Kidney (tissue), 13 donors: ENCODE measurements at regions not wholly inside any gene's neighbourhood (a gene's known extent, or its start where the extent isn't known, plus 50 kb on each side); places are given as distances from the start of the nearest gene placed in this dataset.

ENCODE experiments used
- DNase-seq, 5 donors: peaks; one replicate each; pipeline ENCODE4 v3.0.0-alpha.2; 2013 to 2020
- FAIRE-seq: peaks from 2 replicates; lab custom pipeline; 2012; peaks lifted over from hg19 to GRCh38; lab: Jason Lieb, UNC
- H3K27ac ChIP-seq, 2 donors: one replicate each; pipeline ENCODE4 v1.7.0; 2013; ENCODE audit warnings: low read depth in 2 of 2, low read length in 2 of 2, inconsistent platforms in 1 of 2
- H3K27me3 ChIP-seq: one replicate; pipeline ENCODE4 v1.7.1; 2013; ENCODE audit warnings: low read length, inconsistent platforms; ENCODE audit not compliant: control insufficient read depth, insufficient read depth
- H3K36me3 ChIP-seq, 3 donors: one replicate each; pipeline versions ENCODE4 v1.7.0 to v1.7.1; 2013; ENCODE audit warnings: low read length in 3 of 3, control low read depth in 1 of 3, inconsistent platforms in 1 of 3; ENCODE audit not compliant: insufficient read depth in 3 of 3, control insufficient read depth in 2 of 3
- H3K4me1 ChIP-seq, 3 donors: one replicate each; pipeline versions ENCODE4 v1.7.0 to v1.7.1; 2013; ENCODE audit warnings: low read length in 3 of 3, inconsistent platforms in 1 of 3, low read depth in 1 of 3; ENCODE audit not compliant: control insufficient read depth in 2 of 3, insufficient read depth in 2 of 3
- H3K4me3 ChIP-seq, 3 donors: one replicate each; pipeline versions ENCODE4 v1.7.0 to v1.8.1; 2013; ENCODE audit warnings: low read length in 3 of 3, control low read depth in 1 of 3, inconsistent platforms in 1 of 3
- H3K9ac ChIP-seq, 3 donors: one replicate each; pipeline versions ENCODE4 v1.7.0 to v1.7.1; 2013; ENCODE audit warnings: low read length in 3 of 3, control low read depth in 1 of 3, inconsistent platforms in 1 of 3
- H3K9me3 ChIP-seq, 3 donors: one replicate each; pipeline versions ENCODE4 v1.7.0 to v1.7.1; 2013; ENCODE audit warnings: low read length in 3 of 3, control low read depth in 1 of 3, inconsistent platforms in 1 of 3; ENCODE audit not compliant: control insufficient read depth in 2 of 3, insufficient read depth in 1 of 3
- intact Hi-C: fragments of 100-400 bp; cut with DNase I; formaldehyde crosslinking; loops from one replicate; pipeline ENCODE4 v1.11.1; 2022
- TF ChIP-seq, protein P1 (sequence below): IDR thresholded peaks from 3 replicates; pipeline ENCODE4 v1.5.1; 2012; ENCODE audit warnings: mild to moderate bottlenecking, moderate library complexity, borderline replicate concordance; ENCODE audit not compliant: insufficient read depth; ENCODE audit errors: extremely low read depth
- donor health status: control.
- donor health status: control.
- donor health status: control.
- donor health status: control.
- donor health status: control.
- donor health status: DM: yes; HTN: yes; CAD: no.
- donor health status: Normal renal cell carcinoma (clear cell type).

DNA sequence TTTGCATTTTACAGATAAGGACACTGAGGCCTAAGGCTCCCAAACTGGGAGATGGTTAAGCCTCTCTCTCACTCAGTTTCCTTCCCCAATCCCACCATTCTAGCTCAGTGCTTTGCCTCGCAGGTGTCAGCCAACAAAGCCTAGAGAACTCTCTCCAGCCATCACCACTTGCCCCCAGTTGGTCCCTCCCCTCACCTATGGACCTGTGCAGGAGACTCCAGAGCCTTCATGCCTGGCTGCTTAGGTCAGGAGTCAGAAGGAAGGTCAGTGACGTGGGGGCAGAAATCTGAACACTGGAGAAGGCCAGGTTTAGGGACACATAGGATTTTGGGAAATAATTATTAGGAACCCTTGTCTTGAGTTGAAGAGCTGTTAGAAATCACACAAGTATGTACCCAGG lies 295.3 kb downstream of the PTPRU start:
- intact Hi-C loops: no loop called here
- H3K4me3 ChIP-seq: no peak overlapping the region
- TF ChIP-seq, protein P1, sequence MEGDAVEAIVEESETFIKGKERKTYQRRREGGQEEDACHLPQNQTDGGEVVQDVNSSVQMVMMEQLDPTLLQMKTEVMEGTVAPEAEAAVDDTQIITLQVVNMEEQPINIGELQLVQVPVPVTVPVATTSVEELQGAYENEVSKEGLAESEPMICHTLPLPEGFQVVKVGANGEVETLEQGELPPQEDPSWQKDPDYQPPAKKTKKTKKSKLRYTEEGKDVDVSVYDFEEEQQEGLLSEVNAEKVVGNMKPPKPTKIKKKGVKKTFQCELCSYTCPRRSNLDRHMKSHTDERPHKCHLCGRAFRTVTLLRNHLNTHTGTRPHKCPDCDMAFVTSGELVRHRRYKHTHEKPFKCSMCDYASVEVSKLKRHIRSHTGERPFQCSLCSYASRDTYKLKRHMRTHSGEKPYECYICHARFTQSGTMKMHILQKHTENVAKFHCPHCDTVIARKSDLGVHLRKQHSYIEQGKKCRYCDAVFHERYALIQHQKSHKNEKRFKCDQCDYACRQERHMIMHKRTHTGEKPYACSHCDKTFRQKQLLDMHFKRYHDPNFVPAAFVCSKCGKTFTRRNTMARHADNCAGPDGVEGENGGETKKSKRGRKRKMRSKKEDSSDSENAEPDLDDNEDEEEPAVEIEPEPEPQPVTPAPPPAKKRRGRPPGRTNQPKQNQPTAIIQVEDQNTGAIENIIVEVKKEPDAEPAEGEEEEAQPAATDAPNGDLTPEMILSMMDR: no peak

DNA sequence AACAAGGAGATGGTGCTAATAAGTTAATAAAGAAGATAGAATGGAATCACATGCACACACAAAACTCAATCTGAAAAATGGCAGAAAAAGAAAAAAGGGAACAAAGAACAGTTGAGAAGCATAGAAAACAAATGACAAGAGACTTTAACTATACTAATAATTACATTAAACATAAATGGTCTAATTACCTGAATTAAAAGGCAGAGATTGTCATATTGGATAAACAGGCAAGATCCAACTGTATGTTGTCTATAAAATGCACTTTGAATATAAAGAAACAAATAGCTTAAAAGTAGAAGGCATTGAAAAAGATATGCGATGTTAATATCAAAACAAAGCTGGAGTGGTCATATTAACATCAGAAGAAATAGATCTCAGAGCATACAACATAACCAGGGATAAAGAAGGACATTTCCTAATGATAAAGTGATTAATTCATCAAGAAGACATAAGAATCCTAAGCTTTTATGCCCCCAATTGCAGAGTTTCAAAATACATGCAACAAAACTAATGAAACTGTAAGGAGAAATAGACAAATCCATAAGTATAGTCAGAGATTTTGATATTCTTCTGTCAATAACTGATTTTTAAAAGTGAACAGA lies 293.5 kb downstream of the PTPRU start:
- Histone ChIP-seq H3K9ac (no peak overlapping the region), H3K4me3 (no peak overlapping the region), H3K27ac (no peak overlapping the region), H3K27me3 (no peaks in the 10 kb centered on the region), H3K9me3 (peaks cover 0 to 13% (median 5%) of the 10 kb centered on the region in 3 donors), H3K36me3 (no peaks in the 10 kb centered on the region), H3K4me1 (no peaks in the 10 kb centered on the region)
- intact Hi-C loops: no loop called here
- TF ChIP-seq, protein P1: no peak
- FAIRE-seq (no peak), DNase-seq (no peak)

More for the DNA sequence above, 295.3 kb downstream of the PTPRU start:
- H3K27me3 ChIP-seq: no peaks in the 10 kb centered on the region
- no peaks in the 10 kb centered on the region for H3K4me1 ChIP-seq
- peaks cover 0 to 13% (median 5%) of the 10 kb centered on the region in 3 donors for H3K9me3 ChIP-seq
- no peaks in the 10 kb centered on the region for H3K36me3 ChIP-seq
- FAIRE-seq (no peak), DNase-seq (peak in 2 of 5 donors; percentile 3 to 5)
- H3K27ac ChIP-seq: no peak overlapping the region
- H3K9ac ChIP-seq: no peak overlapping the region

DNA sequence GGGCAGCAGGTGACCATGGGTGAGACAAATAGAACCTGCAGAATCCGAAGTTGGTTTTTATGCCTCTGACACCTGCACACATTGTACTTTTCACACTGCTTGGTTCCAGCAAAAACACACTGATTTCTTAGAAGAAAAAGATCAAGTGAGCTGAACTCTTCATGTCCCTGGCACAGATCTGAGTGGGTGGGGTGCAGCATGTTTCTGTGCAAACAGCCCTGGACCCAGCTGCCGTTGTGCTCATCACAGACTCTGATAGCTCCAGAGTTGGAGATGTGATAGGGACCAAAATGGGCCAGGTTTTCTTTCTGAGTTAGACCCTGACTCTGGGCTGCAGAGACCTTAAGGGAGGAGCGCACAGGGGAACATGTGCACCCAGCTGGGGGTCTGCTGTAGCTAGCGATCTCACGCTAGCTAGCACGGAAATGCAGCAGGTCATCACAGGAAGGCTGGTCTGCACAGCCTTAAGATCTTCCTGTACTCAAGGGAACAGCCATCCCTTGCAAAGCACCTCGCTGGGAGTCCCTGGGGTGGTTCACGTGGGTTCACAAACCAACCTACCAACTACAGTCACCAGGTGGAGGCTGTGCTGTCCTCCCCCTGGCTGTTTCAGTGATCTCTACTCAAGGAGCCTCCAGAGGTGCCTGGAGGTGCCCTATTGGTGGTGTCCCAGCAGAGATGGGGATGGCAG lies 291.1 kb downstream of the PTPRU start:
- intact Hi-C loops: no loop called here
- H3K4me1 ChIP-seq: no peaks in the 10 kb centered on the region
- H3K9ac ChIP-seq: no peak overlapping the region
- no peak for FAIRE-seq
- peak in 2 of 5 donors; percentile 5 to 11 for DNase-seq
- TF ChIP-seq, protein P1: no peak
- peaks cover 0 to 9% (median 5%) of the 10 kb centered on the region in 3 donors for H3K9me3 ChIP-seq
- H3K36me3 ChIP-seq: no peaks in the 10 kb centered on the region
- no peaks in the 10 kb centered on the region for H3K27me3 ChIP-seq
- no peak overlapping the region for H3K27ac ChIP-seq
- H3K4me3 ChIP-seq: no peak overlapping the region
